ENCODE measurements at regions not wholly inside any gene's neighbourhood (a gene's known extent, or its start where the extent isn't known, plus 50 kb on each side); places are given as distances from the start of the nearest gene placed in this dataset.

DNA sequence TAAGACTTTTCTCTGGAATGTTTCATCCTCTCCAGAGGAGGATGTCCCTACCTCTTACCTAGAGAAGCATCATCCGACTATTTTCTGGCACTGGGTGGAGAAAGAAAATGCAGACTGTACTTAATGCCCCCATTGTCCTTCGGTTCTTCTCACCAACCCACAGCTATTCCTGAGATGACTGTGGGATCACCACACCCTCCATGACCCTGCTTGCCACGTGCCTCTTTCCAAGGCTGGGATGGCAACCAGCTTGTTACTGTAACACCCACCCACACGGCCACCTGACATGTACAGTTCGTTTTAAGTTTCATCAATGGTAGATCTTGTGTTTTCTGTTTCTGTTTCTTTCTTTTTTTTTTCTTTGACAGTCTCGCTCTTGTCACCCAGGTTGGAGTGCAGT lies 365.2 kb downstream of the FBXO15 start:
- no peak for DNase-seq

DNA sequence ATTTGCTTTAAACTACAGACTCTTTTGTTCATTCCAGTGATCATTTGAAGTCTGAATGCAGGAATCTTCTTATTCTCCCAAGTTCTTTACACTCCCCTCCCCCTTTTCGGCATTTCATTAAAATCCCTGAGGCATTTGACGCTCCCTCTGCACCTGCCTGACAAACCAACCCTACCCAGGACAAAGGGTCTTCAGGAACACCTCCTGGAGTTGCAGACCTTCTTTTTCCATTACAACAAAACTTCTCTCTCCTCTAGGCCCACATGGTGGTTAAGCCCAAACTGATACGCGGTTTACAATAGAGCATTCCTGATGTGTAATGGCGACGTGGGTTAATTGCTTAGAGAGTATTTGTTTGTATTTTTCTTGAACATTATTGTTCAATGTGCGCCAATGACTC lies 367.4 kb downstream of the FBXO15 start:
- no peak for DNase-seq

DNA sequence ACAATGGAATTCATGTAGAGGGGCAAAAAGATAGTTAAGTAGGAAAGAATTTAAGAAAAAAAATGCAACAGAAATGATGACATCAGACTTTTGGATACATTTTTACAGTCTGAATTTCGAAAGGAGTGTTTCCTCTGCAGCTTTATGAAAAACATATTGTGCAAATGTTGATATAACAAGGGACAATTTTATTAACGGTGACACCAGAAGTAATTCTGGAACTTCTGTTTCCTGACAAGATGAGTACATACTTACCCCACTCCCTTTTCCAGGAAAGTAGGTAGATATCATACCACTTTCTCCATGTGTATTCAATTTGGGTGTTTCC lies 369.6 kb downstream of the FBXO15 start:
- DNase-seq = no peak

DNA sequence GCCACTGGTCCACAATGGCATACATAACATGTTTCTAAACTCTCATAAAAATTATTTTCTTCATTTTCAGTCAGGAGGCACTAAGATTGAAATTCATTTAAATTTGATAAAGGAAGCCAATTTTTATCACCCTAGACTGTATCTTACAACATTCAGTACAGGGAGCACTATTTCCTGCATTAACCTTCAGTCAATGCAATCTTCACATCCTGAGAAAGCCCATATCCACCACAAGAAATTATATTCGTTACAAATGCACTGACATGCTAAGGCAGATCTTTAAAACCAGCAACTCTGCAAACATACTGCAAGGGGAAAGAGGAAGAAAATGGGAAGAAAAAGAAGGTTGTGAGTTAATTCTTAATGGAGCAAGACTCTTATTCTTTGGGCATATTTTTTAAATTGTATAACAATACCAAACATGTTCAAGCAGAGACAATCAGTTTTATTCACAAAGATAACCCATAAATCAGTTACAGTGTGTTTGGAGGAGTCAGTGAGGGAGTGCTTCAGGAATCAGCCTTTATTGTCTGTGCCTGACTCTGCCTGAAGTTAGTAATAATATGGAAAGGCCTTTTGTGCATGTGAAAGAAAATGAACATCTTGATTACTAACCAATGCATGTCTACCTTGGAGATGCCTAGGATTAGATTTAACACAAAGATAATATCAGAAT lies 370.1 kb downstream of the FBXO15 start:
- DNase-seq = no peak

DNA sequence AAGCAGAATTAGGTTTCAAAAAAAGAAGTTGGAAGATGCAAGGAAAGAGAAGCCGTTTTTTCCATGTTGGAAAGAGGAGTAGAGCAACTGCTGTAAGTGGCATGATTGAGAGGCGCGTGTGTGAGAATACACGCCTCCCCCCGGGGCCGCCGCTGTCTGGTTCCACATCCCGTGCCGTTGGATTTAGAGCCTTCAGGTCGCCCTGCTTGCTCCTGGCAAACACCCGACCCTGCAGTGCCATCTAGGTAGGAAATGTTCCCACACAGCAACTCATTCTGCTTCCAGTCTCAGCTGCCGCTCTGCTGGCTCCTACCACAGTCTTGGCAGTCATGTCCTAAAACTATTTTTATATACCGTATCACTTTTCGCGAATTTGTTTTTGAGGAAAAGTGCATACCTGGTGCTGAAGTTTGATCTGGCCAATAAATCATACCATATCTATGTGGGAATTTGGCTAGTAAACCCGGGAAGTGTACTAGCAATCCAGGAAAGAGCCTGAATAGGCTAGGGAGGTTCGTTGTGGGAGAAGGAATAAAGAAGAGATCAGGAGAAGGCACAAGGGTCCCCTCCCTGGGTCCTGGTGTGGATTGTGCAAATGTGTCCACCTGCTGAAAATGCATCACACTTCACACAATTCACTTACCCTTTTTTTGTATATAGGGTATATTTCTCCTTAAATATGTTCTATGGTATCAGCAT lies 372.7 kb downstream of the FBXO15 start:
- no peak for DNase-seq

DNA sequence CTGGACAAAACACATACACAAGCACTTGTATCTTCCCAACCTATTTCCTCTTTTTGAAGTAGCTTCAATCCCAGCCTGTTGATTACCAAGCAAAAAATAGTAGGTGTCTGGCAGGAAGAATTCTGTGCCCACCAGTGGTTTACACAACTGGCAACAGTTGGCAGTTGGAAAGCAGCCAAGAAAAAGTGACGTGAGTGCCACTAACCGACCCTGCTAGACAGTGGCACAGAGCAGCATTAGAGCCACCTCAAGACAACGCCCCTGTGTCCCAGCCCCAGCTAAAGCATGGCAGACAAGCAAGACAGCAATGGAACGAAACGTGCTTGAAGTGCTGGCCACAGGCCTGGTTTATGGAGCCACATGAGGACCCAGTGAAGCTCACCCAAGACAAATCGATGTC lies 379.6 kb downstream of the FBXO15 start:
- DNase-seq = no peak

DNA sequence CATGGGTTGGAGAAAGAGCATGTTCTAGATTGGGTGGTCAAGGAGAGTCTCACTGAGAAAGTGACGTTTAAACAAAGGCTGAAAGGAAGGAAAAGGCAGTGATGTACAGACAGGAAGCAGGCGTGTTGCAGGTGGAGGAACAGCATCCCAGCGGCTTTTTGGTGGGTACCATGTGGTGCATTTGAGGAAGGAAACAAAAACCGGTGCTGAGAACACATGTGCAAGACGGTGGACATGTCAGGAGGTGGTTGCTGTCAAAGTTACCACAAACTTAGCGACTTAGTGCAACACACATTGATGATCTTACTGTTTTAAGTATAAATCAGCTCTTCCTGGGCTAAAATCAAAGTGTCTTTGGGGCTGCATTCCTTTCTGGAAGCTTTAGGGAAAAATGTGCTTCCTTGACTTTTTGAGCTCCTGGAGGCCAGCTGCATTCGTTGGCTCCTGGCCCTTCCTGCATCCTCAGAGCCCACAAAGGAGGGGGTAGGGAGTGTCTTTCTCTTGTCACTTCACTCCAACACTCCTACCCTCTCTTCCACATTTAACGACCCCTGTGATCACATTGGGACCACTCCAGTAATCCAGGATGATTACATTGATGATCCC lies 380.6 kb downstream of the FBXO15 start:
- no peak for DNase-seq

DNA sequence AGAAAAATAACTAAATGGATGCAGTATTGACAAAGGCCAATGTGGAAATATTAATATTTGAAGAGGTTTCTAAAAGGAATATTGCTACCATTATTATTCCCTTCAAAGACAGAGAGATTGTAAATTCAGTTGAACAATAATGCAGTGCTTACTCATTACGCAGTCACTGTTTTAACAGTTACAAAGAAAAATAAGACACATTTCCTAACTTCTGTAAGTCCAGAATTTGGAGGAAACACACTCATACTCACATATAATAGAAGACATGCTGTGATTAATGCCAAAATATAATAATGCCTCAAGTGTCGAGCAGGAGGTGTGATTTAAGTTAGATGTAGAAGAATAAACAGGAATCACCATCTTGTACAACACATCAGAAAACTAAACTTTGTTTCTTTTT lies 389.2 kb downstream of the FBXO15 start:
- no peak for DNase-seq

DNA sequence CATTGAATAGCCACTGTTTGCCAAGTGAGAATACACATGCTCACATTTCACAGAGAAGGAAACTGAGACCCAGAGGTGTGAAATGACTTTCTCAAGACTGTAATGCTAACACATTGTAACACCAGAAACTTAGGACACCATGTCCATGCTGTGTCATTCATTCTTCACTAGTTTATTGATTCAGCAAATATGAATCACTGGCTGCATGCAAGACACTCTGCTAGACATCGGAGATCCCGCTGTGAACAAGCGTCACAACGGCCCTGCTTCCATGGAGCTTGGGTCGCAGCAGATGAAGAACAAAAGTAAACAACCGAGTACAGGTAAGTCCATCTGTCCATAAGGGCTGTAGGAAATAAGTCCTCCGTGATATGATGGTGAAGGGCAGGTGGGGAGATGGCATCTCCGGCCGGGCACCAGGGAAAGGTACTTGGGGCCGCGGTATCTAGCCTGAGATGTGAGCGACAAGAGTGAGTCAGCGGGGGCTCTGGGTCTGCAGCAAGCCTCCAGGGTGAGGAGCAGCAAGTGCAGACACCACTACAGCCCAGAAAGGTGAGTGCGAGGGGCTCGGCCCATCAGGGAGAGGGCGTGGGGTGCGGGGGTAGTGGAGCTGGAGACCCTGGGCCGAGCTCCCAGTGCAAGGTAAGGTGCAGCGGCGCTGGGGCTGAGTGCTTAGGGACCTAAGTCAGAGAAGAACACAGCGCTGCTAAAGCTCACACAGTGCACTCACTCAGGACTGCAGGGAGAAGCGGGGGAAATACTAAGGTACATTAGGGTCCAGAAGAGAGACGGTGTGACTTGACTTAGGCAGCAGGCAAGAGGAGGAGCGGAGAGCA lies 391.2 kb downstream of the FBXO15 start:
- DNase-seq = no peak

DNA sequence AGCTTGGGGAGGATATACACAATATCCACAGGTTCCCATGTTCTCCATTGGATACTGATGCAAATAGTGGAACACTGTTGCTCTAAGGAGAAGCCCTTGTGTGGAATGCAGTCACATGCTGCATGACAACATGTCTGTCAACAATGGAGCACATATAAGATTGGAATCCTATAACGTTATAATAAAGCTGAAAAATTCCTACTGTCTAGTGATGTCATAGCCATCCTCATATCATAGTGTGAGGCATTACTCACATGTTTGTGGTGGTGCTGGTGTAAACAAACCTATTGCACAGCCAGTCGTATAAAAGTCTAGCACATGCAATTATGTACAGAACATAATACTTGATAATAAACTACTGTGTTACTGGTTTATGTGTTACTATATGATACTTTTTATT lies 394.7 kb downstream of the FBXO15 start:
- DNase-seq = no peak

DNA sequence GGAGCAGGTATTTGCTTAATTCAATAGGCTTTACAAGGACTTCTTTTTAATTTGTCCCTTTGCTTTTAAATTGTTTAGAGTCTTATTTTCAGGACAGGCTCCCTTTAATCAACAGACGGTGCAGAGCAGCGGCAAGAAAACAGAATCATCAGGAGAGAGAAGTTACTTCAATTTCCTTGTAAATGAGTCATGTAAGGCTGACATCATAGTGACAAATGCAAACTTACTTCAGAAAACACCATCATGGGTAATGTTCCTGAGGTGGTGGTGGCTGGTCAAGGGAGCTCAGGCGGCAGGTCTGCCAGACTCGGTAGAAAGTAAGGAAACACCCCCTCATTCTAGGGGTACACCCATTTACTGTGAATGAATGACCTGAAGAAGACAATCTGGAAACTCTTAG lies 395.1 kb downstream of the FBXO15 start:
- no peak for DNase-seq

DNA sequence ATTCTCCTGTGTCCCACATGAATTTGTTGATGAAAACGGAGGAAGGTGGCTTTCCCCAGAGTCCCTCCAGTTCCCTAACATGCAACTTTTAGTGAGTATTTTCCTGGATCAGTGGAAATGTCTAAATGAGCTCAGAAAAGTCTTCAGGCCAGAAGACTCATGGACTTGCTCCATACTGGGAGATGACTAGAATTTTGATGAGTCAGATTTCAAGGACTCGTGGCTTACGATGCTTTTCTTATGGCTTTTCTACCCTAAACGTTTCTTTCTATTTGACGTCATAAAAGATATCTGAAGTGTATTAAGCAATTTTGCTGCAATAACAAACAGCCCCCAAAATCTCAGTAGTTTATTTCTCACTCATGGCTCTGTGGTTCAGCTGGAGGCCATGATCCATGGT lies 397.6 kb downstream of the FBXO15 start:
- DNase-seq = no peak

DNA sequence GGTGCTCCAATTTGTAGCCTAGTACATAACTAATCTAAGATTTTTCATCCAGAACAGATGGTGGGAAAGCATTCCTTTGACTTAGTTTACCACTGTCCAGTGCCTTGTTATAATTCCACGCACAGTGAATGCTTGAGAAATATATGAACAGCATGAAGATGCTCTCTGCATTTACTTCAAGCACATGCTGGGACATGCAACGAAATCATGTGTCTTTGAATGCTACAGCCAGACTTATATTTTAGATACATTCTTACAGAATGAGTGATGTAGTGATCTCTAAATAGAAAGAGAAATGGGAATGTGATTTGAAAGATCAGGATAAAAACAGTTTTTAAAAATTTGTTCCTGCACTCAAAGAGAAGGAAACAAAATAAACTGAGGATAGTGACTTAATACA lies 398.3 kb downstream of the FBXO15 start:
- DNase-seq = no peak

DNA sequence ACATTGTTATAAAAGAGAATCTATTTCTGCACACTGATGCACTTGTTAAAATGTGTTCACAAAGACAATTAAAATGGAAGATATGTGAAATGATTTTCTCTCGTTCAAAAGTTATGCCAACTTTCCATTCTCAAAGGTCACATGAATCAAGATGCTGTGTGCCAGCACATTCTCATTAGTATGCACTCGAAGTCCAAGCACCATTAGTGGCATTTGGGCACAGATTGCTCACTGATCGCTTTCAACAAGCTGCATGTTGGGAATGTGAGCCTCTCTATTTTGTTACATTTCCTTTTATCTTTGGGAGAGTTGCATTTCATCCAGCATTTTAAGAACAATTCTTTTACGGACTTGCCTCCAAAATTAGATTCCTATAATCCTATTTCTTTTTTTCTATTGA lies 398.9 kb downstream of the FBXO15 start:
- DNase-seq = no peak

DNA sequence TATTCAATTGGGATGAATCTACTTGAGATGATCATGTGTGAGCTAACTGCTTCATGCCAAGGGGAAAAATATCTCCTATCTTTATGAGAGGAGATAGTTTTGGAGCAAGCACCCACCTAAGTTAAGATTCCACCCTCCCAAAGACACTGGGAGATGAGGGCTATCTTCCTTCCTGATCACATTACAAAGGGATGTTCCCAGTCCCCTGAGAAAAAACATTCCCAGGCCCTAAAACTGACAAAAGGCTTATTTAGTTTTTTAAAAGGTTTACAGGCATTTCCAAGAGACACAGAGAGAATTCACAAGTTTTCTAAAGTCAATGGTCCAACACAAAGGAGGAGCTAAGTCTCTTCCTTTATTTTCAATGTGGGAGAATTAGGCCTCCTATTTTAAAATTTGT lies 401.5 kb downstream of the FBXO15 start:
- DNase-seq = no peak

DNA sequence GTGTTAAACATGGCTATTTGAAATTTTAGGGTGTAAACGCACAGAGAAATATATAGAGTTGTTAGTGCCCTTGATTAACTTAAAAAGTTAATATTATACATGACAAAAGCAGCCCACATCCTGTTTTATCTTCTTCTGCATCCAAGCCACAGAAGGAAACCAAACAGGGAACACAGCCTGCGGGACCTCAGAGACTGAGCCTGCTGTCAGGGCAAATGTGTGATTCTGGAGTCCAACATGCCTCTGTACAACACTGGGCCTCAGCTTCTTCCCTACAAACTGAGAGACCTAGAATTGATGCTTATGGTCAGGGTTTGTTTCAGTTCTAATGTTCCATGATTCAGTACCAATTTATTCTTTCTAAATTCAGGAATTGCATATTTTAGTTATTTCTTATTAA lies 404.7 kb downstream of the FBXO15 start:
- no peak for DNase-seq

DNA sequence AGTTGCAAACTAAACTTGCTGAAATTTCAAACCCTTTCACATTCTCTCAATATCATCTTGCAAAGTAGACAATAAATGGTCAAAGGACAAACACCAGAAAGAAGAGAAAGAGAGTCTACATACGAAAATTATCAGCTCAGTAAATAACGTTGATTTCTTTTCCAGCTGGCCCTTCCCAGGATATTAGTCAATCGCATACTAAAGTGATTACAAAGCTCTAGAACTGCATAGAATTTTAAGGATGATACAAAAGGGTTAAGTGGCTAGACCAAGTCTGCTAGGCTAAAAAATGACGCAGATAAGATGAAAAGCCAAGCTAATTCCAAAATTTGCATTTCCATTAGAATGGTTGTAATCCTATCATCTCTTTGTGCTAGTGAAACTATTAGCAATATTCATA lies 405.7 kb downstream of the FBXO15 start:
- no peak for DNase-seq

DNA sequence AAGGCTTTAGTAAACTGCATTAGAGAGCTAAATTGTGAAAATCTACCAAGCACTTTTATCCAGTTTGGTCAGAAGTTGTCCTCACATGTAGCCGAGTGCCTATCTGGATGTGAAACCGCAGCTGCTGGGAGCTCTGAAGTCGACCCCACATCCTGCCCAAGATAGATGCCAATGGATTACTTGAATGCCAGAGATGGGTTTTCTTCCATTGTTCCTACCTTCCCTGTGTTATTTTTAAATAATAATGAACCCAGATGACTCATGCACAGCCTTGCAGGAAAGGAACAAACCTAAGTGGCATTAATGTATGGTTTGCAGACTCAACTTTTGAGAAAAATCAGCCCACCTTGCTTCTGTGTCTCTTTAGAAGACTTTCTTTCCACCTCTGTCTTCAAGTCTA lies 408.5 kb downstream of the FBXO15 start:
- DNase-seq = no peak

DNA sequence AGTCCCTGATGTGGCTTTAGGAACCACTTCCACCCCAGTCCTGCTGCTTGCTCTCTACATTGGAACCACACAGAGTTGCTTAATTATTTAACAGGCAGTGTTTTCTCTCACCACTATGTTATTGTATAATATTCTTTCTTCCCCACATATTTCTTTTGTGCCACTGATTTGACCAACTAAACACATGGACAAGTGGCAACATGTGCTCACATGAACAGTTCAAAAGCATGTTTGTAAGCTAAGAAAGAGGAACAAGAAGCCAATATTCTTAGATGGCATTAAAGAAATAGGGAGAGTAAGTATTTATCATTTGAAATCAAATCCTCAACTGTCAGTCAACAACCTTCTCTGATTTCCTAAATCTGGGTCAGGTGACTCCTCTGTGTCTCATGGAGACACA lies 409.6 kb downstream of the FBXO15 start:
- no peak for DNase-seq

DNA sequence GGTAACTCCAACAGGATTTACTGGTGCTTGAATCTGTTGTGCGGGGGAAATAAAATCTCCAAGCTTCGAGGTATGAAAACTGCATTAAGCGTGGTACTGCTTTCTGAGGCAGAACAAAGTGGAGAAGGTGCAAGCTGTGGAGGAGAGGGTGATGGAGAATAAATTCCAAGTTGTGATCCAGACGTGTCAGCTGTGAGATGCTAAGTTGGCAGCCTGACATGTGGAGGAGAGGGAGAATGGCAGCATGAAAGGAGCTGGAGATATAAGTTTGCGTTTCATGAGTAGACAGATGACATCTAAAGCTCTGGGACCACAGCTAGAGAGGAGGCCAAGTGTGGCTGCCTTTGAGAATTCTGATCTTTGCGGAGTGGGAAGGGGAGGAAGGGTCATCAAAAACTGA lies 411.8 kb downstream of the FBXO15 start:
- no peak for DNase-seq

DNA sequence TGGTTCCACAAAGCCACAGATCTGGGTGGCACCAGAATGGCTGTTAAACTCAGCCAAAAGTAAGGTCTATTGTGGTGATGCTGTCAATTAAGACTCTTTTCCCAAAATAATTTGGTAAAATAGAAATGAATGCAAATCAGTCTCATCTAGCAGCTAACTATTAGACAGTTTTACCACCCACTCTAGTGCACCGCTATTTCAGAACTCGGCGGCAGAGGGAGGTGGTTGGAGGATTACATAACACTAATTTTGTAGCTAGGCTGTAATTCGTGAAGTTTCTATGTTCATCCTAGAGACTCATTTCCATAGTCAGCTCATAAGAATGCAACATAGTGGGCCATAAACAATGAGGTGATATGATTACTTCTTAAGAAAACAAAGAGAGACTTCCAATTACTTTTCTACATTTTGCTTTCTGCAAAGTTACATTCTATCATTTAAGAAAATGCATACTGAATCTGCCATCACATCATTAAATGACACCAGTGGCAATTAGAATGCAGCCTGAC lies 413.8 kb downstream of the FBXO15 start:
- DNase-seq = no peak

DNA sequence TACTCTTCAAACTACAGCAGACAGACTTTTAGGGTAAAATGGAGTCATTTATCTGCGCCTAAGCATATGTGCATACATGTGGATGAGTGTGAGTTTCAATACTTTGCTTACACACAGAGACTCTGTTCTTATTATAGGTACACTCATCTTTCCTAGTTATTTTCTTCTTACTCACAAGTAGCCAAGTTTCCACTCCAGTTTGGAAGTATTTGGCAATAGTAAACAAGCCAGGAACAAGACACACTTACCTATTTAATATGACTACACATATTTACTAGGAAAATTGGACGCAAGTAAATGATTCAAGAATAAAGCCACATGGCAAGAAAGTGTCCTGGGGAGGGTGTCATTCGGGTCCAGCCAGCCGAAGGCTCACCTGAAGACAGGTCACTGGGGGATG lies 414.3 kb downstream of the FBXO15 start:
- no peak for DNase-seq

DNA sequence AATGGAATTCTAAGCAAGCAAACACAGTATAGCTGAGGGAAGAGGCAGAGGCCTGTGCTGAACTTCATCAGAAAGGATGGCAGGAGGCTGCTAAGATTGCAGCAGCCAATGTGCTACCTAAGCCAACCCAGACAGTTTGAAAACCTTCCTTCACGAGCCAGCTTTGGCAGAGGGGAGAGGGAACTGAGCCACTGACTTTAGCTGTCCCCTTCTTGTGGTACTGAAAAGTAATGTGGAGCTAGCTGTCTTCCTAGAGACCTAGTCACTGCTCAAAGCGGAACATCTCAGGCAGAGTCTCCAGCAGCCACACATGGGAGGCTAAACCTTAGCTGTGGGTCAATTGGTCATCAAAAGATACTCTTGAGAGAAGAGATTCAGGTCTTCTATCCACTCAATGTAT lies 419.0 kb downstream of the FBXO15 start:
- DNase-seq = no peak

DNA sequence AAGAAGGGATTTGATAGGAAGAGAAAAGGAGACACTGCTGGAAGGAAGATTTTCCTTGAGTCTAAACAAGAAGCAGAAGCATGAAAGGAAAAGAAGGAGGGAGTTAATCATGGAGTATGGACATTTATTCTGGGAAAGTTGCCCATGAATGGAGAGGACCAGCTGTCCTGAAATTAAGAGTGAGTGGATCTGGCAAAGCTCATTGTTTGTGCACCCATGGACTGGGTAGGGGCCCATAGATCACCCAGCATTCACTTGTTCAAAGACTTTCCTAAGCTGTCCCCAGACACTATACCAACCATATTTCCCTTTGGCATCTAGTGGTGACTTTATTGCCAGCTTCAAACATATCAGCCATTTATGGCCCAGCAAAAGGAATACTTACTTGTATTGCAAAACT lies 422.7 kb downstream of the FBXO15 start:
- DNase-seq = no peak
